ENCODE measurements at regions not wholly inside any gene's neighbourhood (a gene's known extent, or its start where the extent isn't known, plus 50 kb on each side); places are given as distances from the start of the nearest gene placed in this dataset.

- no peak for TF ChIP-seq CTCF (IDR thresholded peaks at IDR 0.05; ENCODE audit: control extremely low read depth in 1 of 3, insufficient read depth in 1 of 3, low read depth in 1 of 3, low read length in 3 of 3)
- no peak for TF ChIP-seq POLR2AphosphoS5 (IDR thresholded peaks at IDR 0.05; ENCODE audit: low read depth, low read length)
- TF ChIP-seq POLR2A (IDR thresholded peaks at IDR 0.05; ENCODE audit: control extremely low read depth in 1 of 2, low read depth in 2 of 2, low read length in 2 of 2): no peak
- no peak for TF ChIP-seq JUN (IDR thresholded peaks at IDR 0.05; ENCODE audit: low read depth, low read length)
- TF ChIP-seq TAF1 (IDR thresholded peaks at IDR 0.05; ENCODE audit: low read depth, low read length): no peak
- TF ChIP-seq TAF7 (optimal IDR thresholded peaks at IDR 0.05; ENCODE audit: borderline replicate concordance, low read depth, low read length): no peak
- no peak for TF ChIP-seq FOSL1 (IDR thresholded peaks at IDR 0.05; ENCODE audit: insufficient read depth, low read depth, low read length)
- no peak for TF ChIP-seq RFX5 (IDR thresholded peaks at IDR 0.05; ENCODE audit: borderline replicate concordance, low read depth, low read length)
- TF ChIP-seq EZH2 (IDR thresholded peaks at IDR 0.05; ENCODE audit: low read depth, low read length, severe bottlenecking): no peak
Observed at GRCh38 chr7:20513341-20513740, 102.1 kb upstream of the ABCB5 start.

Data from H1 (cell line).